Endodermal cell (in vitro differentiated cells): ENCODE measurements at regions not wholly inside any gene's neighbourhood (a gene's known extent, or its start where the extent isn't known, plus 50 kb on each side); places are given as distances from the start of the nearest gene placed in this dataset.

ENCODE experiments used
- DNase-seq: peaks from one replicate; pipeline ENCODE4 v3.0.0-alpha.2; 2017
- H3K27ac ChIP-seq: 2 replicates; pipeline ENCODE4 v1.5.1; 2013; ENCODE audit warnings: mild to moderate bottlenecking, low read depth, low read length, moderate library complexity
- H3K27me3 ChIP-seq: 2 replicates; pipeline ENCODE4 v1.6.1; 2013; ENCODE audit warnings: mild to moderate bottlenecking, low read length, moderate library complexity; ENCODE audit not compliant: insufficient read depth, control insufficient read depth, poor library complexity, severe bottlenecking
- H3K36me3 ChIP-seq: 2 replicates; pipeline ENCODE4 v1.7.0; 2013; ENCODE audit warnings: mild to moderate bottlenecking, low read length, moderate library complexity; ENCODE audit not compliant: control insufficient read depth, insufficient read depth
- H3K4me1 ChIP-seq: one replicate; pipeline ENCODE4 v1.7.0; 2013; ENCODE audit warnings: low read length; ENCODE audit not compliant: control insufficient read depth, insufficient read depth
- H3K4me3 ChIP-seq: 2 replicates; pipeline ENCODE4 v1.5.1; 2013; ENCODE audit warnings: mild to moderate bottlenecking, low read length, moderate library complexity
- H3K9ac ChIP-seq: 2 replicates; pipeline ENCODE4 v1.6.1; 2013; ENCODE audit warnings: mild to moderate bottlenecking, low read length, moderate library complexity; ENCODE audit not compliant: poor library complexity, severe bottlenecking; ENCODE audit errors: extremely low read depth
- H3K9me3 ChIP-seq: 2 replicates; pipeline ENCODE4 v1.6.1; 2013; ENCODE audit warnings: mild to moderate bottlenecking, low read length, moderate library complexity; ENCODE audit not compliant: control insufficient read depth
- H3K27ac Mint-ChIP-seq: 2 replicates; pipeline ENCODE4 v1.8.0; 2020; ENCODE audit warnings: mixed read lengths
- H3K27me3 Mint-ChIP-seq: 2 replicates; pipeline ENCODE4 v1.8.0; 2021; ENCODE audit warnings: mild to moderate bottlenecking, mixed read lengths; ENCODE audit not compliant: insufficient read depth
- H3K36me3 Mint-ChIP-seq: 2 replicates; pipeline ENCODE4 v1.8.0; 2020; ENCODE audit warnings: low read depth, mixed read lengths
- H3K4me1 Mint-ChIP-seq: 2 replicates; pipeline ENCODE4 v1.8.0; 2020; ENCODE audit warnings: mixed read lengths
- H3K4me3 Mint-ChIP-seq: 2 replicates; pipeline ENCODE4 v1.8.0; 2020; ENCODE audit warnings: mild to moderate bottlenecking, moderate library complexity, mixed read lengths
- H3K9me3 Mint-ChIP-seq: 2 replicates; pipeline ENCODE4 v1.8.0; 2020; ENCODE audit warnings: mild to moderate bottlenecking, mixed read lengths
- CTCF ChIP-seq: fragments of 200-600 bp; sonication (generic); conservative IDR thresholded peaks from 2 replicates; pipeline ENCODE4 v1.5.0; 2021; ENCODE audit warnings: antibody characterized with exemption, mild to moderate bottlenecking
- WGBS, 2 experiments: methylation state at CpG; one replicate each; pipeline versions ENCODE4 v1.1.5 to v1.1.7; 2013; ENCODE audit warnings: missing lambda C conversion rate in 2 of 2, mixed read lengths in 1 of 2; ENCODE audit not compliant: insufficient coverage in 1 of 2, insufficient read length in 1 of 2; 5-methylcytosine and 5-hydroxymethylcytosine counted together

GRCh38 chr10:129272866-129273650 is 194.0 kb upstream of the MGMT start:
- no peaks in the 10 kb centered on the region for H3K9me3 Mint-ChIP-seq
- no peak overlapping the region for H3K4me3 Mint-ChIP-seq
- no peaks in the 10 kb centered on the region for H3K36me3 Mint-ChIP-seq
- Histone ChIP-seq H3K9ac (no peak overlapping the region), H3K36me3 (no peaks in the 10 kb centered on the region), H3K4me3 (no peak overlapping the region), H3K27me3 (no peaks in the 10 kb centered on the region), H3K9me3 (no peaks in the 10 kb centered on the region), H3K4me1 (no peaks in the 10 kb centered on the region), H3K27ac (no peak overlapping the region)
- no peak for TF ChIP-seq CTCF
- no peak overlapping the region for H3K27ac Mint-ChIP-seq
- peaks cover 2% of the 10 kb centered on the region for H3K4me1 Mint-ChIP-seq
- DNase-seq: no peak
- 95 to 100% methylated on average over 1 to 4 of the region's 5 CpGs for WGBS, 2 experiments
- no peaks in the 10 kb centered on the region for H3K27me3 Mint-ChIP-seq

- H3K36me3 Mint-ChIP-seq: no peaks in the 10 kb centered on the region
- H3K9ac ChIP-seq: no peak overlapping the region
- no peaks in the 10 kb centered on the region for H3K9me3 ChIP-seq
- H3K27me3 ChIP-seq: no peaks in the 10 kb centered on the region
- no peaks in the 10 kb centered on the region for H3K9me3 Mint-ChIP-seq
- no peaks in the 10 kb centered on the region for H3K4me1 ChIP-seq
- H3K4me1 Mint-ChIP-seq: peaks cover 2% of the 10 kb centered on the region
- no peak overlapping the region for H3K27ac Mint-ChIP-seq
- H3K4me3 ChIP-seq: no peak overlapping the region
- no peak overlapping the region for H3K27ac ChIP-seq
- no peaks in the 10 kb centered on the region for H3K27me3 Mint-ChIP-seq
- 81 to 87% methylated on average over 3 to 7 of the region's 7 CpGs for WGBS, 2 experiments
- H3K36me3 ChIP-seq: no peaks in the 10 kb centered on the region
- DNase-seq: no peak
- H3K4me3 Mint-ChIP-seq: no peak overlapping the region
- no peak for TF ChIP-seq CTCF
These were observed 193.2 kb upstream of the MGMT start for GRCh38 chr10:129273860-129274259.

- no peaks in the 10 kb centered on the region for H3K4me1 ChIP-seq
- no peak overlapping the region for H3K4me3 ChIP-seq
- H3K9ac ChIP-seq: no peak overlapping the region
- 80 to 93% methylated on average over 2 to 10 of the region's 10 CpGs for WGBS, 2 experiments
- H3K27me3 ChIP-seq: no peaks in the 10 kb centered on the region
- H3K27me3 Mint-ChIP-seq: no peaks in the 10 kb centered on the region
- no peaks in the 10 kb centered on the region for H3K9me3 ChIP-seq
- no peak overlapping the region for H3K4me3 Mint-ChIP-seq
- peak; percentile 73 for TF ChIP-seq CTCF
- peak; percentile 90 for DNase-seq
- no peaks in the 10 kb centered on the region for H3K9me3 Mint-ChIP-seq
- H3K4me1 Mint-ChIP-seq: peaks cover 2% of the 10 kb centered on the region
- no peaks in the 10 kb centered on the region for H3K36me3 ChIP-seq
- no peak overlapping the region for H3K27ac Mint-ChIP-seq
- H3K27ac ChIP-seq: no peak overlapping the region
- no peaks in the 10 kb centered on the region for H3K36me3 Mint-ChIP-seq
These were observed 192.1 kb upstream of the MGMT start for GRCh38 chr10:129274748-129275474.
